NCI-H2081 treated with DMSO at 0.1 percent for 48 hours (cell line): ENCODE measurements at regions not wholly inside any gene's neighbourhood (a gene's known extent, or its start where the extent isn't known, plus 50 kb on each side); places are given as distances from the start of the nearest gene placed in this dataset.
"Not testable (repeated sequence)": the region's sequence is repeated elsewhere in the genome, so short reads cannot be mapped to it uniquely, and the experiment has no call there.

Experiments used
- DNase-seq: peaks from one replicate; lab custom pipeline; 2025; lab: John Stamatoyannopoulos, UW

DNA sequence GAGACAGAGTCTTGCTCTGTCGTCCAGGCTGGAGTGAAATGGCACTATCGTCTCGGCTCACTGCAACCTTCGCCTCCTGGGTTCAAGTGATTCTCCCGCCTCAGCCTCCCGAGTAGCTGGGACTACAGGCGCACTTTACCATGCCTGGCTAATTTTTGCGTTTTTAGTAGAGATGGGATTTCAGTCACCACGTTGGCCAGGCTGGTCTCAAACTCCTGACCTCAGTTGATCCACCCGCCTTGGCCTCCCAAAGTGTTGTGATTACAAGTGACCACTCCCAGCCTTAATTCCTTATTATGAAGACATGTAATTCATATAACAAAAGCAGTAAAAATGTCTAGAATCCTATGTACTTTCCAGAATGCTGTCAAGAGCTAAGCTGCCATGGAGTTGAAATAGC lies 434.5 kb upstream of the ZNG1F start:
- DNase-seq = not testable (repeated sequence)

DNA sequence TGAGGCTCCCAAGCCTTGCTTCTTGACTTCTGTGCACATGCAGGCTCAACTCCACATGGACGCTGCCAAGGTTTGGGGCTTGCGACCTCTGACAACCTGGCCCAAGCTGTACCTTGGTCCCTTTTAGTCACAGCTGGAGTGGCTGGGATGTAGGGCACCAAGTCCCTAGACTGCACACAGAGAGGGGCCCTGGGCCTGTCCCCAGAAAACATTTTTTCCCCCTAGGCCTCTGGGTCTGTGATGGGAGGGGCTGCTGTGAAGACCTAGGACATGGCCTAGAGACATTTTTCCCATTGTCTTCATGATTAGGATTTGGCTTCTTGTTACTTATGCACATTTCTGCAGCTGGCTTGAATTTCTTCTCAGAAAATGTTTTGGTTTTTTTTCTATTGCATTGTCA lies 430.1 kb upstream of the ZNG1F start:
- not testable (repeated sequence) for DNase-seq

DNA sequence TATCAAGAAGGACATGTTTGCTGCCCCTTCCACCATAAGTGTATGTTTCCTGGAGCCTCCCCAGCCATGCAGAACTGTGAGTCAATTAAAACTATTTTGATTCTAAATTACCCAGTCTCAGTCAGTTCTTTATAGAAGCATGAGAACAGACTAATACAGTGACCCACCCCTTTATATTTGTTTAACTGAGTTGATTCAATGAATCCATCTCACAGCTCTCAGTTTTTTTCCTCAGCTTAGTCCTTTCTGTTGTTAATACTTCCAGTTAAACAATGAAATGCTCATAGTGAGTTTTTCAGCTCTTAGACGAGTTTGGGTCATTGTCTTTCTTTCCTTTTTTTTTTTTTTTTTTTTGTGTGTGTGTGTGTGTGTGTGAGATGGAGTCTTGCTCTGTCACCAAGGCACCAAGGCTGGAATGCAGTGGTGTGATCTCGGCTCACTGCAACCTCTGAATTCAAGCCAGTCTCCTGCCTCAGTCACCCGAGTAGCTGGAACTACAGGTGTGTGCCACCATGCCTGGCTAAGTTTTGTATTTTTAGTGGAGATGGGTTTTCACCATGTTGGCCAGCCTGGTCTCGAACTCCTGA lies 417.9 kb upstream of the ZNG1F start:
- not testable (repeated sequence) for DNase-seq

DNA sequence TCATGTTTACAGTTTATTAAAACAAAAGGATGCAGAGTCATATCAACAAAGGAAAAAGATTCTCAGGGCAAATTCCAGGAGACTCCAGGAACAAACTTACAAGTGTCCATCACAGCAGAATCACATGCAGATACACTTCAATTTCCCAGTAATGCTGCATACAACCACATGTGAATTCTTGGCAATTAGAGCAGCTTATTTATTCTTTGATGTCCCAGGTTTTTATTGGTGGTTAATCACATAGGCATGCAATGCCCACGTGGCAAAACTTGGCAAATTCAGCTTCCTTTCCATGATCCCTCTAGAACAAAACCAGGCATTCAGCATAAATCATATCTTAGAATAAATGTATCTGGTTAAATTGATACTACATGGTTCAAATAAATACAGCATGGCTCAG lies 376.5 kb upstream of the ZNG1F start:
- not testable (repeated sequence) for DNase-seq
